ENCODE measurements at regions not wholly inside any gene's neighbourhood (a gene's known extent, or its start where the extent isn't known, plus 50 kb on each side); places are given as distances from the start of the nearest gene placed in this dataset.

GRCh38 chr2:150154308-150154797 lies 333.1 kb downstream of the RND3 start:
- TF ChIP-seq CTCF (IDR thresholded peaks at IDR 0.05) (no peak), POLR2A (IDR thresholded peaks at IDR 0.05) (no peak)
- Histone ChIP-seq H3K36me3 (replicated peaks in 1 of 2; ENCODE audit: insufficient read depth in 1 of 2, low read depth in 2 of 2) (no peaks in the 10 kb centered on the region), H3K4me3 (no peak overlapping the region), H3K9me3 (no peaks in the 10 kb centered on the region), H3K27me3 (no peaks in the 10 kb centered on the region), H3K27ac (no peak overlapping the region), H3K4me1 (no peaks in the 10 kb centered on the region)
- intact Hi-C loops (cut with DNase I): no loop called here
- ATAC-seq: no peak
- 41 to 44% methylated on average over 2 of the region's 2 CpGs for WGBS, 2 donors
- no peak for DNase-seq

GRCh38 chr2:150153646-150154307 lies 333.7 kb downstream of the RND3 start:
- Histone ChIP-seq H3K9me3 (no peaks in the 10 kb centered on the region), H3K4me1 (no peaks in the 10 kb centered on the region), H3K27me3 (no peaks in the 10 kb centered on the region), H3K36me3 (replicated peaks in 1 of 2; ENCODE audit: insufficient read depth in 1 of 2, low read depth in 2 of 2) (no peaks in the 10 kb centered on the region), H3K27ac (no peak overlapping the region), H3K4me3 (no peak overlapping the region)
- TF ChIP-seq POLR2A (IDR thresholded peaks at IDR 0.05) (no peak), CTCF (IDR thresholded peaks at IDR 0.05) (no peak)
- WGBS, 2 donors: 90 to 96% methylated on average over 2 of the region's 2 CpGs
- DNase-seq: no peak
- ATAC-seq: no peak
- intact Hi-C loops (cut with DNase I): no loop called here

- WGBS, 2 donors: 61 to 67% methylated on average over 2 of the region's 2 CpGs
- Histone ChIP-seq H3K4me3 (no peak overlapping the region), H3K27ac (no peak overlapping the region), H3K4me1 (no peaks in the 10 kb centered on the region), H3K27me3 (no peaks in the 10 kb centered on the region), H3K9me3 (no peaks in the 10 kb centered on the region), H3K36me3 (replicated peaks in 1 of 2; ENCODE audit: insufficient read depth in 1 of 2, low read depth in 2 of 2) (no peaks in the 10 kb centered on the region)
- no peak for DNase-seq
- ATAC-seq: no peak
- TF ChIP-seq CTCF (IDR thresholded peaks at IDR 0.05): no peak
- no peak for TF ChIP-seq POLR2A (IDR thresholded peaks at IDR 0.05)
- intact Hi-C loops (cut with DNase I): no loop called here
These were observed 335.2 kb downstream of the RND3 start for GRCh38 chr2:150152230-150152629.

- no peaks in the 10 kb centered on the region for H3K9me3 ChIP-seq
- intact Hi-C loops (cut with DNase I): no loop called here
- no peaks in the 10 kb centered on the region for H3K4me1 ChIP-seq
- no peak overlapping the region for H3K4me3 ChIP-seq
- H3K36me3 ChIP-seq (replicated peaks in 1 of 2; ENCODE audit: insufficient read depth in 1 of 2, low read depth in 2 of 2): no peaks in the 10 kb centered on the region
- H3K27ac ChIP-seq: no peak overlapping the region
- TF ChIP-seq POLR2A (IDR thresholded peaks at IDR 0.05) (no peak), CTCF (IDR thresholded peaks at IDR 0.05) (no peak)
- DNase-seq (no peak), ATAC-seq (no peak)
- 18 to 19% methylated on average over 2 of the region's 2 CpGs for WGBS, 2 donors
- no peaks in the 10 kb centered on the region for H3K27me3 ChIP-seq
These were observed 337.3 kb downstream of the RND3 start for GRCh38 chr2:150150144-150150543.
